Stimulated activated naive CD8-positive, alpha-beta T cell treated with anti-CD3 and anti-CD28 coated beads, Interleukin-15, amount 100 ng/mL, for 72 hours (primary cell): ENCODE measurements at regions not wholly inside any gene's neighbourhood (a gene's known extent, or its start where the extent isn't known, plus 50 kb on each side); places are given as distances from the start of the nearest gene placed in this dataset.

Source experiments
- ATAC-seq: fragments of 150-1000 bp; cut with Tn5 transposase; 2 replicates; pipeline ENCODE4 v1.10.0; 2021; ENCODE audit warnings: mild to moderate bottlenecking, moderate library complexity
- DNase-seq, 2 donors: peaks; one replicate each; pipeline ENCODE4 v3.0.0; 2021 to 2022
- H3K27ac Mint-ChIP-seq, 2 donors: one replicate each; pipeline ENCODE4 v1.8.0; 2022; ENCODE audit warnings: mild to moderate bottlenecking in 2 of 2, mixed read lengths in 2 of 2, moderate library complexity in 2 of 2
- H3K27me3 Mint-ChIP-seq: one replicate; pipeline ENCODE4 v1.8.0; 2022; ENCODE audit warnings: mixed read lengths
- H3K4me1 Mint-ChIP-seq: one replicate; pipeline ENCODE4 v1.8.0; 2022; ENCODE audit warnings: mild to moderate bottlenecking, mixed read lengths
- H3K4me3 Mint-ChIP-seq, 2 donors: one replicate each; pipeline ENCODE4 v1.8.0; 2022; ENCODE audit warnings: mild to moderate bottlenecking in 2 of 2, mixed read lengths in 2 of 2, moderate library complexity in 1 of 2
- H3K9me3 Mint-ChIP-seq, 2 donors: one replicate each; pipeline ENCODE4 v1.8.0; 2022; ENCODE audit warnings: mixed read lengths in 2 of 2

- H3K4me3 Mint-ChIP-seq: no peak overlapping the region
- no peaks in the 10 kb centered on the region for H3K27me3 Mint-ChIP-seq
- no peak overlapping the region for H3K27ac Mint-ChIP-seq
- DNase-seq: no peak
- H3K4me1 Mint-ChIP-seq: no peaks in the 10 kb centered on the region
- no peak for ATAC-seq
- peaks cover 4 to 7% of the 10 kb centered on the region in 2 donors for H3K9me3 Mint-ChIP-seq
These were observed 222.6 kb upstream of the SALL3 start for GRCh38 chr18:78757014-78757413.

GRCh38 chr18:78758496-78758895 lies 221.1 kb upstream of the SALL3 start:
- DNase-seq (no peak), ATAC-seq (no peak)
- no peaks in the 10 kb centered on the region for H3K4me1 Mint-ChIP-seq
- H3K9me3 Mint-ChIP-seq: peaks cover 12 to 21% of the 10 kb centered on the region in 2 donors
- no peak overlapping the region for H3K27ac Mint-ChIP-seq
- no peak overlapping the region for H3K4me3 Mint-ChIP-seq
- H3K27me3 Mint-ChIP-seq: no peaks in the 10 kb centered on the region

GRCh38 chr18:78762753-78763152 lies 216.9 kb upstream of the SALL3 start:
- peaks cover 12 to 21% of the 10 kb centered on the region in 2 donors for H3K9me3 Mint-ChIP-seq
- no peak for ATAC-seq
- H3K27me3 Mint-ChIP-seq: no peaks in the 10 kb centered on the region
- no peaks in the 10 kb centered on the region for H3K4me1 Mint-ChIP-seq
- H3K27ac Mint-ChIP-seq: no peak overlapping the region
- no peak for DNase-seq
- no peak overlapping the region for H3K4me3 Mint-ChIP-seq

GRCh38 chr18:78764544-78764943 lies 215.1 kb upstream of the SALL3 start:
- Mint-ChIP-seq H3K4me3 (no peak overlapping the region), H3K27me3 (peaks cover 11% of the 10 kb centered on the region), H3K27ac (no peak overlapping the region), H3K9me3 (peaks cover 12 to 21% of the 10 kb centered on the region in 2 donors), H3K4me1 (no peaks in the 10 kb centered on the region)
- no peak for ATAC-seq
- no peak for DNase-seq

GRCh38 chr18:78765142-78765541 lies 214.5 kb upstream of the SALL3 start:
- Mint-ChIP-seq H3K27ac (no peak overlapping the region), H3K4me3 (no peak overlapping the region), H3K9me3 (peaks cover 12 to 21% of the 10 kb centered on the region in 2 donors), H3K27me3 (peaks cover 16% of the 10 kb centered on the region), H3K4me1 (no peaks in the 10 kb centered on the region)
- ATAC-seq (no peak), DNase-seq (no peak)

- H3K27ac Mint-ChIP-seq: no peak overlapping the region
- H3K9me3 Mint-ChIP-seq: peaks cover 8 to 21% of the 10 kb centered on the region in 2 donors
- H3K4me1 Mint-ChIP-seq: no peaks in the 10 kb centered on the region
- peaks cover 16% of the 10 kb centered on the region for H3K27me3 Mint-ChIP-seq
- no peak for DNase-seq
- ATAC-seq: no peak
- H3K4me3 Mint-ChIP-seq: no peak overlapping the region
These were observed 213.9 kb upstream of the SALL3 start for GRCh38 chr18:78765637-78766281.

GRCh38 chr18:78766651-78767533 lies 212.7 kb upstream of the SALL3 start:
- H3K9me3 Mint-ChIP-seq: peaks cover 8 to 15% of the 10 kb centered on the region in 2 donors
- no peak overlapping the region for H3K27ac Mint-ChIP-seq
- H3K4me3 Mint-ChIP-seq: no peak overlapping the region

GRCh38 chr18:78767648-78768071 lies 212.0 kb upstream of the SALL3 start:
- no peak overlapping the region for H3K27ac Mint-ChIP-seq
- no peak overlapping the region for H3K4me3 Mint-ChIP-seq

More at GRCh38 chr18:78766651-78767533, 212.7 kb upstream of the SALL3 start:
- DNase-seq: no peak
- Mint-ChIP-seq H3K27me3 (peaks cover 19% of the 10 kb centered on the region), H3K4me1 (no peaks in the 10 kb centered on the region)
- no peak for ATAC-seq

GRCh38 chr18:78768221-78768620 lies 211.4 kb upstream of the SALL3 start:
- Mint-ChIP-seq H3K27ac (no peak overlapping the region), H3K27me3 (peaks cover 22% of the 10 kb centered on the region), H3K4me3 (no peak overlapping the region), H3K9me3 (peaks cover under 1 to 2% of the 10 kb centered on the region in 2 donors), H3K4me1 (no peaks in the 10 kb centered on the region)
- DNase-seq: no peak
- ATAC-seq: peak; percentile 13

More at GRCh38 chr18:78767648-78768071, 212.0 kb upstream of the SALL3 start:
- Mint-ChIP-seq H3K4me1 (no peaks in the 10 kb centered on the region), H3K9me3 (peaks cover 5 to 7% of the 10 kb centered on the region in 2 donors), H3K27me3 (peaks cover 22% of the 10 kb centered on the region)
- DNase-seq: no peak
- no peak for ATAC-seq

- Mint-ChIP-seq H3K9me3 (no peaks in the 10 kb centered on the region), H3K27me3 (peaks cover 22% of the 10 kb centered on the region), H3K4me1 (no peaks in the 10 kb centered on the region), H3K4me3 (no peak overlapping the region), H3K27ac (no peak overlapping the region)
- ATAC-seq: no peak
- no peak for DNase-seq
These were observed 210.7 kb upstream of the SALL3 start for GRCh38 chr18:78768656-78769501.

GRCh38 chr18:78769502-78770105 lies 210.0 kb upstream of the SALL3 start:
- no peak overlapping the region for H3K27ac Mint-ChIP-seq
- peaks cover 22% of the 10 kb centered on the region for H3K27me3 Mint-ChIP-seq
- no peaks in the 10 kb centered on the region for H3K4me1 Mint-ChIP-seq

GRCh38 chr18:78770139-78770822 lies 209.3 kb upstream of the SALL3 start:
- Mint-ChIP-seq H3K9me3 (no peaks in the 10 kb centered on the region), H3K4me1 (no peaks in the 10 kb centered on the region), H3K4me3 (no peak overlapping the region), H3K27me3 (peaks cover 22% of the 10 kb centered on the region), H3K27ac (no peak overlapping the region)
- DNase-seq: no peak
- no peak for ATAC-seq

More at GRCh38 chr18:78769502-78770105, 210.0 kb upstream of the SALL3 start:
- no peak for ATAC-seq
- no peak for DNase-seq
- H3K9me3 Mint-ChIP-seq: no peaks in the 10 kb centered on the region
- H3K4me3 Mint-ChIP-seq: no peak overlapping the region

- DNase-seq (no peak), ATAC-seq (no peak)
- Mint-ChIP-seq H3K4me3 (no peak overlapping the region), H3K9me3 (no peaks in the 10 kb centered on the region), H3K4me1 (no peaks in the 10 kb centered on the region), H3K27me3 (peaks cover 22% of the 10 kb centered on the region), H3K27ac (no peak overlapping the region)
These were observed 208.8 kb upstream of the SALL3 start for GRCh38 chr18:78770823-78771139.

GRCh38 chr18:78771496-78772359 lies 207.9 kb upstream of the SALL3 start:
- Mint-ChIP-seq H3K4me1 (no peaks in the 10 kb centered on the region), H3K27me3 (peaks cover 22% of the 10 kb centered on the region), H3K4me3 (no peak overlapping the region), H3K9me3 (no peaks in the 10 kb centered on the region), H3K27ac (no peak overlapping the region)
- no peak for DNase-seq
- no peak for ATAC-seq
